HEK293T (cell line): ENCODE measurements at regions not wholly inside any gene's neighbourhood (a gene's known extent, or its start where the extent isn't known, plus 50 kb on each side); places are given as distances from the start of the nearest gene placed in this dataset.
"Not testable (repeated sequence)": the region's sequence is repeated elsewhere in the genome, so short reads cannot be mapped to it uniquely, and the experiment has no call there.

ENCODE experiments used
- CTCF ChIA-PET: fragments of 350-600 bp; formaldehyde crosslinking; extraction: SDS; loops from one replicate; lab custom pipeline; 2021; ENCODE audit warnings: antibody characterized with exemption, inconsistent platforms; lab: Yijun Ruan, JAX
- POLR2A ChIA-PET: fragments of 350-600 bp; formaldehyde crosslinking; extraction: SDS; loops from one replicate; lab custom pipeline; 2020; ENCODE audit warnings: antibody characterized with exemption, inconsistent platforms; lab: Yijun Ruan, JAX
- DNase-seq: peaks from one replicate; pipeline ENCODE4 v3.0.0; 2012; ENCODE audit warnings: mixed read lengths; ENCODE audit errors: extremely low spot score
- ARNT ChIP-seq: fragments of 450-650 bp; IDR thresholded peaks from 2 replicates; pipeline ENCODE4 v1.6.1; 2017; ENCODE audit warnings: mild to moderate bottlenecking
- BHLHE40 ChIP-seq: fragments of 450-650 bp; IDR thresholded peaks from 2 replicates; pipeline ENCODE4 v1.6.1; 2016; ENCODE audit warnings: mild to moderate bottlenecking, moderate library complexity, borderline replicate concordance
- CTBP1 ChIP-seq: fragments of 450-650 bp; IDR thresholded peaks from 2 replicates; pipeline ENCODE4 v1.6.1; 2016; ENCODE audit warnings: borderline replicate concordance
- ELF4 ChIP-seq: fragments of 450-650 bp; IDR thresholded peaks from 2 replicates; pipeline ENCODE4 v1.6.1; 2017; ENCODE audit warnings: antibody characterized with exemption
- FOXA1 ChIP-seq: fragments of 450-650 bp; IDR thresholded peaks from 2 replicates; pipeline ENCODE4 v1.6.1; 2016; ENCODE audit warnings: mild to moderate bottlenecking
- FOXK2 ChIP-seq: fragments of 450-650 bp; IDR thresholded peaks from 2 replicates; pipeline ENCODE4 v1.6.1; 2016; ENCODE audit warnings: mild to moderate bottlenecking
- FOXM1 ChIP-seq: fragments of 450-650 bp; IDR thresholded peaks from 2 replicates; pipeline ENCODE4 v1.6.1; 2017; ENCODE audit warnings: mild to moderate bottlenecking, borderline replicate concordance
- HDGF ChIP-seq: fragments of 450-650 bp; IDR thresholded peaks from 2 replicates; pipeline ENCODE4 v1.6.1; 2017; ENCODE audit warnings: antibody characterized with exemption, borderline replicate concordance
- L3MBTL2 ChIP-seq: fragments of 450-650 bp; conservative IDR thresholded peaks from 2 replicates; pipeline ENCODE4 v1.6.1; 2016; ENCODE audit warnings: mild to moderate bottlenecking
- LEF1 ChIP-seq: fragments of 450-650 bp; IDR thresholded peaks from 2 replicates; pipeline ENCODE4 v1.6.1; 2017; ENCODE audit warnings: mild to moderate bottlenecking, borderline replicate concordance
- NFRKB ChIP-seq: fragments of 450-650 bp; IDR thresholded peaks from 2 replicates; pipeline ENCODE4 v1.6.1; 2016; ENCODE audit warnings: mild to moderate bottlenecking, moderate library complexity
- SP1 ChIP-seq: fragments of 450-650 bp; IDR thresholded peaks from 2 replicates; pipeline ENCODE4 v1.6.1; 2017
- SUZ12 ChIP-seq: fragments of 450-650 bp; IDR thresholded peaks from 2 replicates; pipeline ENCODE4 v1.6.1; 2016; ENCODE audit warnings: mild to moderate bottlenecking
- TARDBP ChIP-seq: fragments of 450-650 bp; IDR thresholded peaks from 2 replicates; pipeline ENCODE4 v1.6.1; 2016
- ZNF384 ChIP-seq: fragments of 450-650 bp; IDR thresholded peaks from 2 replicates; pipeline ENCODE4 v1.6.1; 2016
- TF ChIP-seq, protein P1 (sequence below): fragments of 450-650 bp; IDR thresholded peaks from 2 replicates; pipeline ENCODE4 v1.6.1; 2016

- POLR2A ChIA-PET = no interaction called here
- CTCF ChIA-PET = no interaction called here
- DNase-seq = no peak
- TF ChIP-seq NFRKB = no peak
- no peak for TF ChIP-seq LEF1
- TF ChIP-seq FOXK2 = no peak
- TF ChIP-seq CTBP1 = no peak
- no peak for TF ChIP-seq SUZ12
- TF ChIP-seq HDGF = no peak
- no peak for TF ChIP-seq SP1
- TF ChIP-seq, protein P1, sequence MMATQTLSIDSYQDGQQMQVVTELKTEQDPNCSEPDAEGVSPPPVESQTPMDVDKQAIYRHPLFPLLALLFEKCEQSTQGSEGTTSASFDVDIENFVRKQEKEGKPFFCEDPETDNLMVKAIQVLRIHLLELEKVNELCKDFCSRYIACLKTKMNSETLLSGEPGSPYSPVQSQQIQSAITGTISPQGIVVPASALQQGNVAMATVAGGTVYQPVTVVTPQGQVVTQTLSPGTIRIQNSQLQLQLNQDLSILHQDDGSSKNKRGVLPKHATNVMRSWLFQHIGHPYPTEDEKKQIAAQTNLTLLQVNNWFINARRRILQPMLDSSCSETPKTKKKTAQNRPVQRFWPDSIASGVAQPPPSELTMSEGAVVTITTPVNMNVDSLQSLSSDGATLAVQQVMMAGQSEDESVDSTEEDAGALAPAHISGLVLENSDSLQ = no peak
- no peak for TF ChIP-seq FOXA1
- TF ChIP-seq ZNF384 = no peak
- TF ChIP-seq BHLHE40 = no peak
- TF ChIP-seq ELF4 = no peak
Observed at GRCh38 chr18:27528925-27529521, 343.9 kb upstream of the CHST9 start.

- ChIA-PET CTCF (no interaction called here), POLR2A (no interaction called here)
- DNase-seq = no peak
- TF ChIP-seq CTBP1 (no peak), ZNF384 (no peak), LEF1 (no peak), FOXM1 (no peak), SP1 (no peak), ARNT (no peak), L3MBTL2 (no peak), TARDBP (no peak), FOXK2 (no peak), SUZ12 (no peak), BHLHE40 (no peak), FOXA1 (no peak), HDGF (no peak), NFRKB (no peak), ELF4 (no peak)
- TF ChIP-seq, protein P1 = no peak
Observed at GRCh38 chr18:27527856-27528255, 342.7 kb upstream of the CHST9 start.

DNA sequence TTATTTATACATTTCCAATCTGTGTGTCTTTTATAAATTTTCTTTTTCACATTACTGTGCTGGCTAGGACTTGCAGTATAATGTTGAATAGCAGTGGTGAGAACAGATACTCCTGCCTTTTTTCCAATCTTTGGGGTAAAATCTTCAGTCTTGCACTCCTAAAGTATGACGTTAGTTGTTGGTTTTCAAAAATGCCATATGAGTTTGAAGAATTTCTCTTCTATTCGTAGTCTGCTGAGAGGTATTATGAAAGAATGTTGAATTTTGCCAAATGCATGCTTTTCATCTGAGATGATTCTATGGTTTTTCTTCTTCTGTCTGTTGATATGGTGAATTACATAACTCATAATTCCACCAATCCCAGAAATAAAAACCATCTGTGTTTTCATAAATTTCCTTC, 335.3 kb upstream of the CHST9 start:
- ChIA-PET CTCF (no interaction called here), POLR2A (no interaction called here)
- TF ChIP-seq HDGF (no peak), CTBP1 (no peak), BHLHE40 (no peak), FOXA1 (no peak), NFRKB (no peak), ARNT (no peak), LEF1 (no peak), FOXK2 (no peak), SP1 (no peak), SUZ12 (no peak), ELF4 (no peak), TARDBP (no peak), L3MBTL2 (no peak), FOXM1 (no peak), ZNF384 (no peak)
- TF ChIP-seq, protein P1 = no peak
- no peak for DNase-seq

DNA sequence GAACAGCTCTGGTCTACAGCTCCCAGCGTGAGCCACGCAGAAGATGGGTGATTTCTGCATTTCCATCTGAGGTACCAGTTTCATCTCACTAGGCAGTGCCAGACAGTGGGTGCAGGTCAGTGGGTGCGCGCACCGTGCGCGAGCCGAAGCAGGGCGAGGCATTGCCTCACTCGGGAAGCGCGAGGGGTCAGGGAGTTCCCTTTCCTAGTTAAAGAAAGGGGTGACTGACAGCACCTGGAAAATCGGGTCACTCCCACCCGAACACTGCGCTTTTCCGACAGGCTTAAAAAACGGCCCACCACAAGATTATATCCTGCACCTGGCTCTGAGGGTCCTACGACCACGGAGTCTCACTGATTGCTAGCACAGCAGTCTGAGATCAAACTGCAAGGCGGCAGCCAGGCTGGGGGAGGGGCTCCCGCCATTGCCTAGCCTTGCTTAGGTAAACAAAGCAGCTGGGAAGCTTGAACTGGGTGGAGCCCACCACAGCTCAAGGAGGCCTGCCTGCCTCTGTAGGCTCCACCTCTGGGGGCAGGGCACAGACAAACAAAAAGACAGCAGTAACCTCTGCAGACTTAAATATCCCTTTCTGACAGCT, 325.0 kb upstream of the CHST9 start:
- CTCF ChIA-PET, POLR2A ChIA-PET, DNase-seq: not testable (repeated sequence)

DNA sequence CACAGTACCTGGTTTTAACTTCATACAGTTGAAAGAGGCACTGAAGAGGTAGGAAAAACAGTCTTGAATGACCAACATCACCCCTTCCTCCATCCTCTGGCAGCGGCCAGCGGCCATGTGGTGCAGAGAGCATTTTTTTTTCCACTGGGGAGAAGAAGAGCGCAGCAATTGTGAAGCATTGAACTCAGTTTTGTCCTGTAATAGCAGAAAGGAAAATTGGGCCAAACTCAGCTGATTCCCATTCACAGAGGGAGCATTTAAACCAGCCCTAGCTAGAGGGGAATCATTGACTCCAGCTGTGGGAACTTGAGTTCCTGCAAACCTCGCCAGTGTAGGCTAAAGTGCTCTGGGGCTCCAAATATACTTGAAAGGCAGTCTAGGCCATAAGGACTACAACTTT, 316.6 kb upstream of the CHST9 start:
- CTCF ChIA-PET = no interaction called here
- no peak for TF ChIP-seq ZNF384
- no peak for TF ChIP-seq BHLHE40
- TF ChIP-seq SP1 = no peak
- TF ChIP-seq, protein P1 = no peak
- no peak for TF ChIP-seq L3MBTL2
- TF ChIP-seq FOXA1 = no peak
- no peak for TF ChIP-seq SUZ12
- TF ChIP-seq HDGF = no peak
- no peak for TF ChIP-seq TARDBP
- TF ChIP-seq LEF1 = no peak
- no peak for TF ChIP-seq CTBP1
- TF ChIP-seq FOXK2 = no peak
- TF ChIP-seq ELF4 = no peak
- TF ChIP-seq NFRKB = no peak
- TF ChIP-seq FOXM1 = no peak
- no peak for TF ChIP-seq ARNT
- DNase-seq = no peak
- POLR2A ChIA-PET = no interaction called here
